H1 (cell line): ENCODE measurements at regions not wholly inside any gene's neighbourhood (a gene's known extent, or its start where the extent isn't known, plus 50 kb on each side); places are given as distances from the start of the nearest gene placed in this dataset.

Source experiments
- ASH2L ChIP-seq: fragments of 200-600, 300-600 bp; sonication (generic); IDR thresholded peaks from one replicate; pipeline ENCODE4 v1.7.1; 2017; ENCODE audit warnings: low read length
- ATF3 ChIP-seq: IDR thresholded peaks from 2 replicates; pipeline ENCODE4 v1.6.1; 2011; ENCODE audit warnings: low read depth, mild to moderate bottlenecking, low read length; ENCODE audit not compliant: insufficient read depth
- CEBPB ChIP-seq: IDR thresholded peaks from 2 replicates; pipeline ENCODE4 v1.6.1; 2012; ENCODE audit warnings: low read depth, low read length
- CREB1 ChIP-seq: IDR thresholded peaks from 2 replicates; pipeline ENCODE4 v1.6.1; 2012; ENCODE audit warnings: inconsistent platforms
- JUN ChIP-seq: IDR thresholded peaks from 2 replicates; pipeline ENCODE4 v1.6.1; 2011; ENCODE audit warnings: low read depth, mild to moderate bottlenecking, improper control_type of control experiment, low read length
- POLR2AphosphoS5 ChIP-seq: IDR thresholded peaks from 2 replicates; pipeline ENCODE4 v1.6.1; 2011; ENCODE audit warnings: low read depth, low read length
- SP4 ChIP-seq: IDR thresholded peaks from 2 replicates; pipeline ENCODE4 v1.6.1; 2012; ENCODE audit warnings: low read length, inconsistent platforms
- TF ChIP-seq, protein P1 (sequence below), 3 experiments: IDR thresholded peaks; 1 replicate in 2 of 3; 2 replicates in 1 of 3; pipeline versions ENCODE4 v1.5.1 to v1.6.1; 2011; ENCODE audit warnings: low read length in 3 of 3, mild to moderate bottlenecking in 3 of 3, inconsistent platforms in 2 of 3, low read depth in 1 of 3, moderate library complexity in 1 of 3; ENCODE audit not compliant: insufficient read depth in 1 of 3; ENCODE audit errors: control extremely low read depth in 1 of 3

DNA sequence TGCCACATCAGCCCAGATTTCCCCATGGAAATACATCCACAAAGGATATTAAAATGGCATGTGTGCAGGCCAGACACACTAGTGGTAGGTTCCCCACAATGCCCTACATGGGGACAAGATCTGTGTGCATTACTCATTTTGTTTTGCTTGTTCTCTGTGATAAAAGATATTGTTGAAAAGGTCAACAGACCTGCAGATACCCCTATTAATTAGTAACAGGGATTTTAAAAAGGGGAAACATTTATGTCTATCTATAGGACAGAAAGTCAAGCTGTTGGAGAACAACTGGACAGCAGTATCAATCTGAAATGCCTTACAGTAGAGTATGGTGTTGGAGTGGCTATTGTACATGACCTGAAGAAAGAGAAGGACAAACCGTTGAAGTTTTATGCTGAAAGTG, 596.0 kb upstream of the GRM7 start:
- TF ChIP-seq JUN (no peak), ASH2L (no peak), ATF3 (no peak), CEBPB (no peak), POLR2AphosphoS5 (no peak), CREB1 (no peak), SP4 (no peak)
- TF ChIP-seq, protein P1, sequence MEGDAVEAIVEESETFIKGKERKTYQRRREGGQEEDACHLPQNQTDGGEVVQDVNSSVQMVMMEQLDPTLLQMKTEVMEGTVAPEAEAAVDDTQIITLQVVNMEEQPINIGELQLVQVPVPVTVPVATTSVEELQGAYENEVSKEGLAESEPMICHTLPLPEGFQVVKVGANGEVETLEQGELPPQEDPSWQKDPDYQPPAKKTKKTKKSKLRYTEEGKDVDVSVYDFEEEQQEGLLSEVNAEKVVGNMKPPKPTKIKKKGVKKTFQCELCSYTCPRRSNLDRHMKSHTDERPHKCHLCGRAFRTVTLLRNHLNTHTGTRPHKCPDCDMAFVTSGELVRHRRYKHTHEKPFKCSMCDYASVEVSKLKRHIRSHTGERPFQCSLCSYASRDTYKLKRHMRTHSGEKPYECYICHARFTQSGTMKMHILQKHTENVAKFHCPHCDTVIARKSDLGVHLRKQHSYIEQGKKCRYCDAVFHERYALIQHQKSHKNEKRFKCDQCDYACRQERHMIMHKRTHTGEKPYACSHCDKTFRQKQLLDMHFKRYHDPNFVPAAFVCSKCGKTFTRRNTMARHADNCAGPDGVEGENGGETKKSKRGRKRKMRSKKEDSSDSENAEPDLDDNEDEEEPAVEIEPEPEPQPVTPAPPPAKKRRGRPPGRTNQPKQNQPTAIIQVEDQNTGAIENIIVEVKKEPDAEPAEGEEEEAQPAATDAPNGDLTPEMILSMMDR (IDR thresholded peaks at IDR 0.05; ENCODE audit: control extremely low read depth in 1 of 3, insufficient read depth in 1 of 3, low read depth in 1 of 3, low read length in 3 of 3) = no peak
